Amygdala (tissue), 56 donors: ENCODE measurements at regions not wholly inside any gene's neighbourhood (a gene's known extent, or its start where the extent isn't known, plus 50 kb on each side); places are given as distances from the start of the nearest gene placed in this dataset.

ENCODE experiments used
- DNase-seq, 56 donors: peaks; one replicate each; lab custom pipeline; 2025; lab: John Stamatoyannopoulos, UW

- no peak for DNase-seq
Observed at GRCh38 chr5:116389601-116390000, 185.0 kb downstream of the SEMA6A start.

GRCh38 chr5:116388564-116389258 is 185.9 kb downstream of the SEMA6A start:
- DNase-seq = no peak

- no peak for DNase-seq
Observed at GRCh38 chr5:116387738-116388137, 186.9 kb downstream of the SEMA6A start.

- DNase-seq = no peak
Observed at GRCh38 chr5:116386633-116387032, 188.0 kb downstream of the SEMA6A start.

GRCh38 chr5:116382874-116383266 is 191.8 kb downstream of the SEMA6A start:
- no peak for DNase-seq

GRCh38 chr5:116382032-116382873 is 192.4 kb downstream of the SEMA6A start:
- DNase-seq = peak in 1 of 56 donors; percentile 7

GRCh38 chr5:116381201-116381600 is 193.4 kb downstream of the SEMA6A start:
- no peak for DNase-seq

- no peak for DNase-seq
Observed at GRCh38 chr5:116380621-116381020, 194.0 kb downstream of the SEMA6A start.

GRCh38 chr5:116379306-116379705 is 195.3 kb downstream of the SEMA6A start:
- no peak for DNase-seq

GRCh38 chr5:116378777-116379121 is 195.9 kb downstream of the SEMA6A start:
- no peak for DNase-seq

- no peak for DNase-seq
Observed at GRCh38 chr5:116378007-116378776, 196.4 kb downstream of the SEMA6A start.

GRCh38 chr5:116377276-116378006 is 197.2 kb downstream of the SEMA6A start:
- DNase-seq = no peak

- no peak for DNase-seq
Observed at GRCh38 chr5:116375926-116376325, 198.7 kb downstream of the SEMA6A start.

- DNase-seq = no peak
Observed at GRCh38 chr5:116374434-116374852, 200.2 kb downstream of the SEMA6A start.

- no peak for DNase-seq
Observed at GRCh38 chr5:116372931-116373597, 201.6 kb downstream of the SEMA6A start.

GRCh38 chr5:116371935-116372334 is 202.7 kb downstream of the SEMA6A start:
- DNase-seq = no peak

GRCh38 chr5:116371431-116371830 is 203.2 kb downstream of the SEMA6A start:
- no peak for DNase-seq

GRCh38 chr5:116370886-116371285 is 203.7 kb downstream of the SEMA6A start:
- DNase-seq = no peak

- DNase-seq = no peak
Observed at GRCh38 chr5:116370149-116370548, 204.5 kb downstream of the SEMA6A start.

- DNase-seq = no peak
Observed at GRCh38 chr5:116365006-116365496, 209.6 kb downstream of the SEMA6A start.
